Heart left ventricle (tissue), 13 donors: ENCODE measurements at regions not wholly inside any gene's neighbourhood (a gene's known extent, or its start where the extent isn't known, plus 50 kb on each side); places are given as distances from the start of the nearest gene placed in this dataset.

Source experiments
- CTCF ChIP-seq, 12 donors: fragments of 200-600 bp; sonication (generic) in 4 of 12; IDR thresholded peaks; one replicate each; pipeline versions ENCODE4 v1.5.0 to v1.8.0; 2018 to 2022; ENCODE audit warnings: antibody characterized with exemption in 12 of 12, mild to moderate bottlenecking in 5 of 12
- POLR2A ChIP-seq, 2 donors: fragments of 450-650 bp; IDR thresholded peaks; one replicate each; pipeline ENCODE4 v1.6.1; 2017; ENCODE audit warnings: antibody characterized with exemption in 2 of 2, mild to moderate bottlenecking in 2 of 2, moderate library complexity in 2 of 2
- donor health status: ischemic (EF 13 %, LVEDD 7.1; RV severe dilation, severe dysfunction).
- donor health status: DM: no; HTN: yes; CAD: no.
- donor health status: DM: no; HTN: no; CAD: no.
- donor health status: ischemic (EF 25% LVEDD 6.9; RV normal size, moderate dysfunction).
- donor health status: ischemic (EF 25% LVEDD 5.7; RV mildly dilated, moderate dysfunction).
- donor health status: ischemic (EF 35%, LVEDD 5.7; RV mildly dilated, moderate dysfunction).
- donor health status: nonischemic (EF 11% LVEDD 7.7; RV severe dilation, severe dysfunction).
- donor health status: DM: yes; HTN: yes; CAD: no.
- donor health status: PGD.
- donor health status: ischemic (EF 29% LVEDD 5.4; RV normal size, mild dysfunction).
- donor health status: nonischemic (EF 23%, LVEDD 6.1; RV moderate dilation, normal function).

- TF ChIP-seq CTCF (IDR thresholded peaks at IDR 0.05) (no peak), POLR2A (IDR thresholded peaks at IDR 0.05) (no peak)
Observed at GRCh38 chr3:75129101-75129500, 514.6 kb upstream of the CNTN3 start.
